ENCODE measurements at regions not wholly inside any gene's neighbourhood (a gene's known extent, or its start where the extent isn't known, plus 50 kb on each side); places are given as distances from the start of the nearest gene placed in this dataset.
A peak's percentile ranks its signal among the peaks of the same experiment; 100 is the strongest.

DNA sequence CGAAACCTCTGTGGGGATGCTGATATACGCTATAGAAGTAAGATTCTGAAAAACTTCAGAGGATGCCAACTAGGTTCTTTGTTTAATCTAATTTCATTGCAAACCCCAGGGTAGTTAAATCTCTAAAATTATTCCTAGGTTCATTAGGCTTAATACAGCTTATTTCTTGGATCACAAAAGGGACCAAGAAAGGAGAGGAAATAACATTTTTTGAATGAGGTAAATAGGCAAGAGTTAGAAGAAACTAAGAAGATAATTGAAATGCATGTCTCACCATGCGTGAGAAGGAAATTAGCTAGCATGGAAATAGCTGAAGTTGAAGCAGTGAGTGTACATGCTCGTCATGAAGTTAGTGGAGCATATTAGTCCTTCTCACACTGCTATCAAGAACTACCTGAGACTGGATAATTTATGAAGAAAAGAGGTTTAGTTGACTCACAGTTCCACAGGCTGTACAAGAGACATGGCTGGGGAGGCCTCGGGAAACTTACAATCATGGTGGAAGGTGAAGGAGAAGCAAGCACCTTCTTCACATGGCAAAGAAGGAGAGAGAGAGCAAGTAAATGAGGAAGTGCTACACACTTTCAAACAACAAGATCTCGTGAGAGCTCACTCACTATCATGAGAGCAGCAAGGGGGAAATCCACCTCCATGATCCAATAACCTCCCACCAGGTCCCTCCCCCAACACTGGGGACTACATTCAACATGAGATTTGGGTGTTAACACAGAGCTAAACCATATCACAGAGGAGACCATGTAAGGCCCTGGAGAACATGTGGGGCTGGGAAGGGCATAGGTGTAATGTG is 125.1 kb upstream of the OSMR start:
- Mint-ChIP-seq H3K9me3 (ENCODE audit: unreplicated experiment) (peaks cover 14% of the 10 kb centered on the region), H3K4me1 (ENCODE audit: low read depth, unreplicated experiment) (peaks cover 58% of the 10 kb centered on the region), H3K36me3 (ENCODE audit: unreplicated experiment) (no peaks in the 10 kb centered on the region)

DNA sequence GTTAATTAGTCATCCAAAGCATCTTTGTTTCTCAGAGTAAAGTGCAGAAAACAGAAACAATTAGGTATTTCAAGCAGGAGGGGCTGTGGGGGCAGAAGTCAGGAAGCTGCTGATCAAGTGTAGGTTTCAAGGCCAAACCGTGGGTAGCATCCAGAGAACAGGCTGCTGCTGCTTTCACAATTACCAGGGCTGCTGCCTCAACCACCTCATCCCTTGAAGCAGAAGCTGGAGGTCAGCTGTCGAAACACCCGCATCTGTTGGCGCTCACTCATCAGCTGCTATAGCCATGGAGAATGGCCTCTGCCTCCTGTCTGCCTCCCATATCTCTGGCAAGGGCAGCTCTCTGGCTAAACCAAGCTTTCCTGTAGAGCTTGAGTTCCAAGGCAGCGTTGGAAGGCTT is 122.9 kb upstream of the OSMR start:
- no peak overlapping the region for H3K4me3 Mint-ChIP-seq (ENCODE audit: unreplicated experiment)
- H3K36me3 Mint-ChIP-seq (ENCODE audit: unreplicated experiment): no peaks in the 10 kb centered on the region
- H3K27ac Mint-ChIP-seq (ENCODE audit: unreplicated experiment): no peak overlapping the region
- H3K4me1 Mint-ChIP-seq (ENCODE audit: low read depth, unreplicated experiment): peaks cover 59% of the 10 kb centered on the region
- H3K9me3 Mint-ChIP-seq (ENCODE audit: unreplicated experiment): peaks cover 20% of the 10 kb centered on the region
- no peak for DNase-seq
- peaks cover 10% of the 10 kb centered on the region for H3K27me3 Mint-ChIP-seq (ENCODE audit: unreplicated experiment)
- TF ChIP-seq, protein P1, sequence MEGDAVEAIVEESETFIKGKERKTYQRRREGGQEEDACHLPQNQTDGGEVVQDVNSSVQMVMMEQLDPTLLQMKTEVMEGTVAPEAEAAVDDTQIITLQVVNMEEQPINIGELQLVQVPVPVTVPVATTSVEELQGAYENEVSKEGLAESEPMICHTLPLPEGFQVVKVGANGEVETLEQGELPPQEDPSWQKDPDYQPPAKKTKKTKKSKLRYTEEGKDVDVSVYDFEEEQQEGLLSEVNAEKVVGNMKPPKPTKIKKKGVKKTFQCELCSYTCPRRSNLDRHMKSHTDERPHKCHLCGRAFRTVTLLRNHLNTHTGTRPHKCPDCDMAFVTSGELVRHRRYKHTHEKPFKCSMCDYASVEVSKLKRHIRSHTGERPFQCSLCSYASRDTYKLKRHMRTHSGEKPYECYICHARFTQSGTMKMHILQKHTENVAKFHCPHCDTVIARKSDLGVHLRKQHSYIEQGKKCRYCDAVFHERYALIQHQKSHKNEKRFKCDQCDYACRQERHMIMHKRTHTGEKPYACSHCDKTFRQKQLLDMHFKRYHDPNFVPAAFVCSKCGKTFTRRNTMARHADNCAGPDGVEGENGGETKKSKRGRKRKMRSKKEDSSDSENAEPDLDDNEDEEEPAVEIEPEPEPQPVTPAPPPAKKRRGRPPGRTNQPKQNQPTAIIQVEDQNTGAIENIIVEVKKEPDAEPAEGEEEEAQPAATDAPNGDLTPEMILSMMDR (IDR thresholded peaks at IDR 0.05; ENCODE audit: partially characterized antibody, unreplicated experiment): no peak

More for the DNA sequence above, 125.1 kb upstream of the OSMR start:
- TF ChIP-seq, protein P1 (IDR thresholded peaks at IDR 0.05; ENCODE audit: partially characterized antibody, unreplicated experiment): no peak
- Mint-ChIP-seq H3K4me3 (ENCODE audit: unreplicated experiment) (no peak overlapping the region), H3K27me3 (ENCODE audit: unreplicated experiment) (peaks cover 3% of the 10 kb centered on the region), H3K27ac (ENCODE audit: unreplicated experiment) (peak overlapping the region; percentile 24)
- DNase-seq: no peak

DNA sequence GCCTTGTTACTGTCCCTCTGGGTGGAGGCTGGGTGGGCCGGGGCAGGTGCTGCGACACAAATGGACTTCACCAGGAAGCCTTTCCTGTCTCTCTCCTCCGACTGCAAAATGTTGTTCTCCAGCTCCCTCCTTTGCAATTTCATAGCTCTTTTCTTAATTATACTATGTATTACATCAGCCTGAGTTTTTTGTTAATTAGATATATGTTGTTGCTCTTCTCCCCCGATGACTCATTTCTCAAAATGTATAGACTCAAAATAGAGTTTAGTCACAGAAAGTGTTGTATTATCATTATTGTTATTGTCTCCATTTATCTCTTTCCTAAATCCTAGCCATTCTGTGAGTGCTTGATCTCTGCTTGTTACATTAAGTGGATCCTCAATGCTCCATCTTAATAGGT is 122.4 kb upstream of the OSMR start:
- Mint-ChIP-seq H3K36me3 (ENCODE audit: unreplicated experiment) (no peaks in the 10 kb centered on the region), H3K27me3 (ENCODE audit: unreplicated experiment) (peaks cover 10% of the 10 kb centered on the region), H3K27ac (ENCODE audit: unreplicated experiment) (no peak overlapping the region), H3K4me3 (ENCODE audit: unreplicated experiment) (no peak overlapping the region), H3K9me3 (ENCODE audit: unreplicated experiment) (peaks cover 15% of the 10 kb centered on the region), H3K4me1 (ENCODE audit: low read depth, unreplicated experiment) (peaks cover 56% of the 10 kb centered on the region)
- TF ChIP-seq, protein P1 (IDR thresholded peaks at IDR 0.05; ENCODE audit: partially characterized antibody, unreplicated experiment): no peak
- no peak for DNase-seq

DNA sequence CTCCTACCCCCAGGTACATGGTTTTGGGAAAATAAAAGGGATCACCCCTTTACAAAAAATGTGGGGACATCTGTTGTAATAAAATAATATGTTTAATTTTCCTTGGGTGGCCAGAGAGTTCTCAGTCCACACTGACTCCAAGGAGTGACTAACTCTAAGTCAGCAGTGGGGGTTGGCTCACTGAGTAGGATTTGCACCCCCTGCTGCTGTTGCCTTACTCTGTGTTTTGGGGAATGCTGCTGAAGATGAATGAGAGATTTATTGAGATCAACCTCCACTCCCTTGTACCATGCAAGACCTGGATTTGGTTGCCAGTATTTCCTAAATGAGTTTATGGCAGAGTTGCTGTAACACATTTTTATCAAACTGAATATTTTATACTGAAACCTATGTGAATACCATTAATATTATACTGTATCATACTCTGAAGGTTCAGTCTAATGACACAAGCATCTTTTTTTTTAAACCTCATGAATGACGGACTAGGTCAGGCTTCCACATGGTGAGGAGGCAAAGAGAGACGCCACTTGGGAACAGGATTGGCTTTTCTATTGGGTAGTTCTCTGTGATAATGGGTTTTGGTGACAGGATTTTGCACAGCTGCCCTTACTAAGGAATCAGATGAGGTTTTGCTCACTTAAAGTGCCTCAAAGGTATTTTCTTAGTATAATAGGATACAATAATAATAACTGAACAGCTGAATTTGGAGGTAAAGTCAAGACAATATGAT is 121.3 kb upstream of the OSMR start:
- peaks cover 7% of the 10 kb centered on the region for H3K27me3 Mint-ChIP-seq (ENCODE audit: unreplicated experiment)
- no peaks in the 10 kb centered on the region for H3K36me3 Mint-ChIP-seq (ENCODE audit: unreplicated experiment)
- TF ChIP-seq, protein P1 (IDR thresholded peaks at IDR 0.05; ENCODE audit: partially characterized antibody, unreplicated experiment): no peak
- peaks cover 5% of the 10 kb centered on the region for H3K9me3 Mint-ChIP-seq (ENCODE audit: unreplicated experiment)
- H3K27ac Mint-ChIP-seq (ENCODE audit: unreplicated experiment): no peak overlapping the region
- H3K4me1 Mint-ChIP-seq (ENCODE audit: low read depth, unreplicated experiment): peaks cover 45% of the 10 kb centered on the region
- no peak for DNase-seq
- no peak overlapping the region for H3K4me3 Mint-ChIP-seq (ENCODE audit: unreplicated experiment)

Data from glutamatergic neuron (in vitro differentiated cells).